Stimulated activated CD8-positive, alpha-beta memory T cell treated with anti-CD3 and anti-CD28 coated beads, Interleukin-2, amount 100 ng/mL, for 1 hour (primary cell): ENCODE measurements at regions not wholly inside any gene's neighbourhood (a gene's known extent, or its start where the extent isn't known, plus 50 kb on each side); places are given as distances from the start of the nearest gene placed in this dataset.

Experiments used
- DNase-seq, 2 donors: peaks; one replicate each; pipeline ENCODE4 v3.0.0-alpha.2; 2020; ENCODE audit warnings: low read depth in 2 of 2

- no peak for DNase-seq
Observed at GRCh38 chr2:57296795-57297517, 749.6 kb upstream of the VRK2 start.

GRCh38 chr2:57313678-57314077 lies 732.9 kb upstream of the VRK2 start:
- DNase-seq: no peak

- no peak for DNase-seq
Observed at GRCh38 chr2:57314682-57315081, 731.9 kb upstream of the VRK2 start.

- DNase-seq: no peak
Observed at GRCh38 chr2:57330447-57330846, 716.2 kb upstream of the VRK2 start.

GRCh38 chr2:57333221-57333620 lies 713.4 kb upstream of the VRK2 start:
- DNase-seq: no peak

- DNase-seq: no peak
Observed at GRCh38 chr2:57343391-57344006, 703.1 kb upstream of the VRK2 start.

GRCh38 chr2:57368190-57368589 lies 678.4 kb upstream of the VRK2 start:
- no peak for DNase-seq

GRCh38 chr2:57370882-57371585 lies 675.6 kb upstream of the VRK2 start:
- no peak for DNase-seq

- DNase-seq: no peak
Observed at GRCh38 chr2:57372237-57372984, 674.2 kb upstream of the VRK2 start.

GRCh38 chr2:57373530-57373929 lies 673.1 kb upstream of the VRK2 start:
- DNase-seq: no peak

- DNase-seq: no peak
Observed at GRCh38 chr2:57376985-57377384, 669.6 kb upstream of the VRK2 start.

- DNase-seq: no peak
Observed at GRCh38 chr2:57386305-57386704, 660.3 kb upstream of the VRK2 start.

GRCh38 chr2:57396355-57397098 lies 650.1 kb upstream of the VRK2 start:
- DNase-seq: no peak

GRCh38 chr2:57397550-57398360 lies 648.9 kb upstream of the VRK2 start:
- DNase-seq: no peak

- no peak for DNase-seq
Observed at GRCh38 chr2:57399057-57399456, 647.5 kb upstream of the VRK2 start.

- no peak for DNase-seq
Observed at GRCh38 chr2:57402096-57402495, 644.5 kb upstream of the VRK2 start.

- DNase-seq: no peak
Observed at GRCh38 chr2:57402755-57403154, 643.9 kb upstream of the VRK2 start.

GRCh38 chr2:57407772-57408201 lies 638.8 kb upstream of the VRK2 start:
- DNase-seq: no peak

GRCh38 chr2:57408587-57408986 lies 638.0 kb upstream of the VRK2 start:
- DNase-seq: no peak

GRCh38 chr2:57417007-57417406 lies 629.6 kb upstream of the VRK2 start:
- no peak for DNase-seq
